Osteoblast (primary cell): ENCODE measurements at regions not wholly inside any gene's neighbourhood (a gene's known extent, or its start where the extent isn't known, plus 50 kb on each side); places are given as distances from the start of the nearest gene placed in this dataset.

Experiments used
- DNase-seq: peaks from one replicate; pipeline ENCODE4 v3.0.0; 2011; ENCODE audit warnings: low spot score, mixed read lengths; ENCODE audit not compliant: insufficient read length; ENCODE audit errors: missing footprints
- H2AFZ ChIP-seq: 2 replicates; pipeline ENCODE4 v1.6.0; 2011; ENCODE audit warnings: mild to moderate bottlenecking, low read length
- H3K27ac ChIP-seq: 2 replicates; pipeline ENCODE4 v1.5.1; 2011; ENCODE audit warnings: mild to moderate bottlenecking, low read depth, low read length, moderate library complexity
- H3K27me3 ChIP-seq: 2 replicates; pipeline ENCODE4 v1.6.0; 2012; ENCODE audit warnings: mild to moderate bottlenecking, control low read depth, inconsistent platforms, low read length, moderate library complexity; ENCODE audit not compliant: insufficient read depth
- H3K36me3 ChIP-seq: 2 replicates; pipeline ENCODE4 v1.5.1; 2011; ENCODE audit warnings: mild to moderate bottlenecking, low read length, control low read depth, moderate library complexity; ENCODE audit not compliant: insufficient read depth
- H3K4me1 ChIP-seq: 2 replicates; pipeline ENCODE4 v1.5.1; 2011; ENCODE audit warnings: mild to moderate bottlenecking, low read length, control low read depth, moderate library complexity; ENCODE audit not compliant: insufficient read depth
- H3K4me2 ChIP-seq: 2 replicates; pipeline ENCODE4 v1.6.0; 2011; ENCODE audit warnings: mild to moderate bottlenecking, low read length; ENCODE audit not compliant: insufficient read depth
- H3K4me3 ChIP-seq: fragments of 200-600 bp; sonication (generic); 3 replicates; pipeline ENCODE4 v1.5.1; 2012; ENCODE audit warnings: mild to moderate bottlenecking, low read length, inconsistent platforms; ENCODE audit not compliant: insufficient read depth
- H3K79me2 ChIP-seq: 2 replicates; pipeline ENCODE4 v1.6.0; 2012; ENCODE audit warnings: mild to moderate bottlenecking, low read length, control low read depth, inconsistent platforms; ENCODE audit not compliant: insufficient read depth
- H3K9me3 ChIP-seq: 2 replicates; pipeline ENCODE4 v1.5.1; 2011; ENCODE audit warnings: low read depth, low read length, control low read depth
- H4K20me1 ChIP-seq: 2 replicates; pipeline ENCODE4 v1.6.0; 2012; ENCODE audit warnings: mild to moderate bottlenecking, low read length, control low read depth; ENCODE audit not compliant: insufficient read depth
- CTCF ChIP-seq: IDR thresholded peaks from 2 replicates; pipeline ENCODE4 v1.5.1; 2011; ENCODE audit warnings: mild to moderate bottlenecking, low read depth, low read length, moderate library complexity; ENCODE audit errors: extremely low read depth

GRCh38 chr17:12584727-12585126, 81.0 kb upstream of the MYOCD start:
- Histone ChIP-seq H3K4me1 (peaks cover 8% of the 10 kb centered on the region), H3K9me3 (no peaks in the 10 kb centered on the region), H3K36me3 (no peaks in the 10 kb centered on the region), H3K27ac (no peak overlapping the region), H3K27me3 (no peaks in the 10 kb centered on the region), H3K4me2 (peak overlapping the region; percentile 26), H3K4me3 (peak overlapping the region; percentile 26), H2AFZ (peak overlapping the region; percentile 57), H4K20me1 (no peaks in the 10 kb centered on the region), H3K79me2 (no peaks in the 10 kb centered on the region)
- no peak for TF ChIP-seq CTCF
- no peak for DNase-seq

GRCh38 chr17:12588531-12588930, 77.2 kb upstream of the MYOCD start:
- H3K4me1 ChIP-seq: peaks cover 8% of the 10 kb centered on the region
- no peaks in the 10 kb centered on the region for H3K27me3 ChIP-seq
- H4K20me1 ChIP-seq: no peaks in the 10 kb centered on the region
- H3K79me2 ChIP-seq: no peaks in the 10 kb centered on the region
- no peak for DNase-seq
- no peak overlapping the region for H3K4me2 ChIP-seq
- no peaks in the 10 kb centered on the region for H3K36me3 ChIP-seq
- no peak overlapping the region for H3K4me3 ChIP-seq
- no peaks in the 10 kb centered on the region for H3K9me3 ChIP-seq
- no peak overlapping the region for H3K27ac ChIP-seq
- TF ChIP-seq CTCF: no peak
- no peak overlapping the region for H2AFZ ChIP-seq

- no peak overlapping the region for H3K4me2 ChIP-seq
- DNase-seq: peak; percentile 43
These were observed 75.3 kb upstream of the MYOCD start for GRCh38 chr17:12590417-12590816.

More at GRCh38 chr17:12590417-12590816, 75.3 kb upstream of the MYOCD start:
- Histone ChIP-seq H3K27ac (no peak overlapping the region), H3K4me3 (no peak overlapping the region), H3K9me3 (no peaks in the 10 kb centered on the region), H3K36me3 (no peaks in the 10 kb centered on the region), H3K4me1 (no peaks in the 10 kb centered on the region), H3K79me2 (no peaks in the 10 kb centered on the region), H2AFZ (no peak overlapping the region), H4K20me1 (no peaks in the 10 kb centered on the region), H3K27me3 (no peaks in the 10 kb centered on the region)
- TF ChIP-seq CTCF: no peak
